PC-3 (cell line): ENCODE measurements at regions not wholly inside any gene's neighbourhood (a gene's known extent, or its start where the extent isn't known, plus 50 kb on each side); places are given as distances from the start of the nearest gene placed in this dataset.

Source experiments
- CTCF ChIP-seq: fragments of 300-600 bp; sonication (generic); conservative IDR thresholded peaks from 2 replicates; pipeline ENCODE4 v1.5.1; 2017; ENCODE audit warnings: antibody characterized with exemption, low read depth, mild to moderate bottlenecking, low read length
- EZH2phosphoT487 ChIP-seq: fragments of 300-600 bp; sonication (generic); IDR thresholded peaks from 2 replicates; pipeline ENCODE4 v1.6.1; 2018; ENCODE audit warnings: mild to moderate bottlenecking, antibody characterized with exemption, low read length, borderline replicate concordance

- TF ChIP-seq CTCF (no peak), EZH2phosphoT487 (no peak)
Observed at GRCh38 chr5:61609840-61610677, 278.0 kb downstream of the ZSWIM6 start.
